ENCODE measurements at regions not wholly inside any gene's neighbourhood (a gene's known extent, or its start where the extent isn't known, plus 50 kb on each side); places are given as distances from the start of the nearest gene placed in this dataset.

- H3K27me3 ChIP-seq (ENCODE audit: insufficient read depth, low read length): no peaks in the 10 kb centered on the region
- H3K9ac ChIP-seq (ENCODE audit: low read length): no peak overlapping the region
- H4K20me1 ChIP-seq (ENCODE audit: insufficient read depth, low read length): no peaks in the 10 kb centered on the region
- H3K4me3 ChIP-seq (ENCODE audit: low read depth, low read length, poor library complexity, severe bottlenecking): no peak overlapping the region
- no peaks in the 10 kb centered on the region for H3K4me1 ChIP-seq (ENCODE audit: insufficient read depth, low read length, severe bottlenecking)
- no peaks in the 10 kb centered on the region for H3K79me2 ChIP-seq (ENCODE audit: insufficient read depth, low read length)
- no peak overlapping the region for H3K27ac ChIP-seq (ENCODE audit: low read depth, low read length, poor library complexity, severe bottlenecking)
- H3K4me2 ChIP-seq (ENCODE audit: low read length): no peak overlapping the region
- H3K36me3 ChIP-seq (ENCODE audit: insufficient read depth, low read length): no peaks in the 10 kb centered on the region
- no peak for TF ChIP-seq CTCF (IDR thresholded peaks at IDR 0.05; ENCODE audit: low read length)
- no peak for TF ChIP-seq EZH2 (IDR thresholded peaks at IDR 0.05; ENCODE audit: borderline replicate concordance, low read length)
- no peak overlapping the region for H2AFZ ChIP-seq (ENCODE audit: low read length)
- no peaks in the 10 kb centered on the region for H3F3A ChIP-seq (ENCODE audit: insufficient read depth, low read length)
- H3K9me3 ChIP-seq (ENCODE audit: low read length): no peaks in the 10 kb centered on the region
- H3K9me2 ChIP-seq (ENCODE audit: low read depth, low read length): no peaks in the 10 kb centered on the region
These were observed 508.7 kb upstream of the RGS6 start for GRCh38 chr14:71423481-71423880.

- H3K4me3 ChIP-seq (ENCODE audit: low read depth, low read length, poor library complexity, severe bottlenecking): no peak overlapping the region
- no peak overlapping the region for H2AFZ ChIP-seq (ENCODE audit: low read length)
- no peak overlapping the region for H3K4me2 ChIP-seq (ENCODE audit: low read length)
- no peaks in the 10 kb centered on the region for H3K27me3 ChIP-seq (ENCODE audit: insufficient read depth, low read length)
- no peak overlapping the region for H3K9ac ChIP-seq (ENCODE audit: low read length)
- H3K27ac ChIP-seq (ENCODE audit: low read depth, low read length, poor library complexity, severe bottlenecking): no peak overlapping the region
- H3F3A ChIP-seq (ENCODE audit: insufficient read depth, low read length): no peaks in the 10 kb centered on the region
- no peaks in the 10 kb centered on the region for H4K20me1 ChIP-seq (ENCODE audit: insufficient read depth, low read length)
- H3K9me2 ChIP-seq (ENCODE audit: low read depth, low read length): no peaks in the 10 kb centered on the region
- H3K9me3 ChIP-seq (ENCODE audit: low read length): no peaks in the 10 kb centered on the region
- no peaks in the 10 kb centered on the region for H3K4me1 ChIP-seq (ENCODE audit: insufficient read depth, low read length, severe bottlenecking)
- H3K79me2 ChIP-seq (ENCODE audit: insufficient read depth, low read length): no peaks in the 10 kb centered on the region
- H3K36me3 ChIP-seq (ENCODE audit: insufficient read depth, low read length): no peaks in the 10 kb centered on the region
- TF ChIP-seq CTCF (IDR thresholded peaks at IDR 0.05; ENCODE audit: low read length) (no peak), EZH2 (IDR thresholded peaks at IDR 0.05; ENCODE audit: borderline replicate concordance, low read length) (no peak)
These were observed 507.3 kb upstream of the RGS6 start for GRCh38 chr14:71424941-71425340.

- no peaks in the 10 kb centered on the region for H3K79me2 ChIP-seq (ENCODE audit: insufficient read depth, low read length)
- H3K36me3 ChIP-seq (ENCODE audit: insufficient read depth, low read length): no peaks in the 10 kb centered on the region
- TF ChIP-seq EZH2 (IDR thresholded peaks at IDR 0.05; ENCODE audit: borderline replicate concordance, low read length) (no peak), CTCF (IDR thresholded peaks at IDR 0.05; ENCODE audit: low read length) (no peak)
- no peaks in the 10 kb centered on the region for H3K27me3 ChIP-seq (ENCODE audit: insufficient read depth, low read length)
- no peaks in the 10 kb centered on the region for H3F3A ChIP-seq (ENCODE audit: insufficient read depth, low read length)
- H3K9ac ChIP-seq (ENCODE audit: low read length): no peak overlapping the region
- H3K4me1 ChIP-seq (ENCODE audit: insufficient read depth, low read length, severe bottlenecking): peaks cover 4% of the 10 kb centered on the region
- no peak overlapping the region for H2AFZ ChIP-seq (ENCODE audit: low read length)
- H3K9me2 ChIP-seq (ENCODE audit: low read depth, low read length): no peaks in the 10 kb centered on the region
- no peak overlapping the region for H3K4me2 ChIP-seq (ENCODE audit: low read length)
- H3K4me3 ChIP-seq (ENCODE audit: low read depth, low read length, poor library complexity, severe bottlenecking): no peak overlapping the region
- no peak overlapping the region for H3K27ac ChIP-seq (ENCODE audit: low read depth, low read length, poor library complexity, severe bottlenecking)
- H3K9me3 ChIP-seq (ENCODE audit: low read length): no peaks in the 10 kb centered on the region
- H4K20me1 ChIP-seq (ENCODE audit: insufficient read depth, low read length): no peaks in the 10 kb centered on the region
These were observed 506.2 kb upstream of the RGS6 start for GRCh38 chr14:71426001-71426400.

Data from OCI-LY1 (cell line).